GM12878 (cell line): ENCODE measurements at regions not wholly inside any gene's neighbourhood (a gene's known extent, or its start where the extent isn't known, plus 50 kb on each side); places are given as distances from the start of the nearest gene placed in this dataset.

Source experiments
- ATAC-seq: fragments of 200-7000 bp; cut with Tn5 transposase; 3 replicates; pipeline ENCODE4 v1.9.1; 2020; ENCODE audit warnings: mild to moderate bottlenecking, moderate library complexity
- BruUV-seq: library from RNA; stranded (reverse); fragments of 400-500 nt; replicated peaks from 2 replicates; lab custom pipeline; 2021; lab: Mats Ljungman, UMichigan
- CTCF ChIA-PET: fragments of 300-600 bp; sonication (Branson Sonifier 250); formaldehyde crosslinking; extraction: SDS; loops from one replicate; lab custom pipeline; 2021; ENCODE audit warnings: inconsistent platforms; lab: Yijun Ruan, JAX
- POLR2A ChIA-PET: fragments of 350-600 bp; formaldehyde crosslinking; extraction: SDS; loops from one replicate; lab custom pipeline; 2021; ENCODE audit warnings: inconsistent platforms; lab: Charles Lee
- RAD21 ChIA-PET: fragments of 300-600 bp; sonication (Branson Sonifier 250); formaldehyde crosslinking; loops from one replicate; lab custom pipeline; 2023; ENCODE audit warnings: antibody characterized with exemption; ENCODE audit not compliant: unreplicated experiment; lab: Charles Lee
- SMC1A ChIA-PET: fragments of 300-600 bp; sonication (Branson Sonifier 250); formaldehyde crosslinking; loops from one replicate; lab custom pipeline; 2023; ENCODE audit not compliant: unreplicated experiment, uncharacterized antibody; lab: Charles Lee
- DNase-seq: peaks from one replicate; pipeline ENCODE4 v3.0.0-alpha.2; 2011; ENCODE audit warnings: low read depth, low spot score
- FAIRE-seq: peaks from 3 replicates; lab custom pipeline; 2011; peaks lifted over from hg19 to GRCh38; lab: Jason Lieb, UNC
- H2AFZ ChIP-seq: 2 replicates; pipeline ENCODE4 v1.6.0; 2011; ENCODE audit warnings: low read depth, low read length, control low read depth; ENCODE audit not compliant: control insufficient read depth
- H3K27ac ChIP-seq: 2 replicates; pipeline ENCODE4 v1.5.1; 2011; ENCODE audit warnings: control low read depth; ENCODE audit not compliant: control insufficient read depth, insufficient read depth
- H3K27me3 ChIP-seq, 2 experiments: replicated peaks in 1 of 2; 2 replicates each; pipeline versions ENCODE4 v1.6.0 to v1.6.1; 2011; ENCODE audit warnings: low read length in 1 of 2; ENCODE audit not compliant: control insufficient read depth in 2 of 2, insufficient read depth in 2 of 2
- H3K36me3 ChIP-seq, 2 experiments: 2 replicates each; pipeline ENCODE4 v1.5.1; 2011; ENCODE audit warnings: low read length in 1 of 2; ENCODE audit not compliant: control insufficient read depth in 2 of 2, insufficient read depth in 2 of 2
- H3K4me1 ChIP-seq: 2 replicates; pipeline ENCODE4 v1.6.1; 2011; ENCODE audit warnings: mild to moderate bottlenecking, low read length, moderate library complexity, mixed read lengths; ENCODE audit not compliant: control insufficient read depth, insufficient read depth
- H3K4me2 ChIP-seq: 2 replicates; pipeline ENCODE4 v1.6.0; 2011; ENCODE audit warnings: control low read depth; ENCODE audit not compliant: control insufficient read depth, insufficient read depth
- H3K4me3 ChIP-seq: fragments of 200-600 bp; sonication (generic); 2 replicates; pipeline ENCODE4 v1.5.1; 2016
- H3K79me2 ChIP-seq: 2 replicates; pipeline ENCODE4 v1.6.0; 2011; ENCODE audit warnings: low read length; ENCODE audit not compliant: control insufficient read depth, insufficient read depth
- H3K9ac ChIP-seq: 2 replicates; pipeline ENCODE4 v1.8.0; 2011; ENCODE audit warnings: low read length, control low read depth, mixed read lengths; ENCODE audit not compliant: control insufficient read depth, insufficient read depth
- H3K9me3 ChIP-seq: replicated peaks from 3 replicates; pipeline ENCODE4 v1.5.1; 2011; ENCODE audit warnings: mild to moderate bottlenecking, low read length; ENCODE audit not compliant: control insufficient read depth, insufficient read depth
- H4K20me1 ChIP-seq: 2 replicates; pipeline ENCODE4 v1.6.0; 2011; ENCODE audit not compliant: control insufficient read depth, insufficient read depth
- CEBPZ ChIP-seq: fragments of 150-350 bp; IDR thresholded peaks from 2 replicates; pipeline ENCODE4 v1.6.1; 2016; ENCODE audit warnings: low read depth, low read length
- E2F4 ChIP-seq: IDR thresholded peaks from 2 replicates; pipeline ENCODE4 v1.6.1; 2012; ENCODE audit warnings: low read depth, low read length, improper control_type of control experiment
- FOXM1 ChIP-seq: IDR thresholded peaks from 2 replicates; pipeline ENCODE4 v1.6.1; 2012; ENCODE audit warnings: low read depth, mild to moderate bottlenecking, inconsistent platforms, low read length, moderate library complexity
- NFIC ChIP-seq: IDR thresholded peaks from 2 replicates; pipeline ENCODE4 v1.6.1; 2012; ENCODE audit warnings: low read depth, mild to moderate bottlenecking, inconsistent platforms, low read length, moderate library complexity
- NFYB ChIP-seq: IDR thresholded peaks from 2 replicates; pipeline ENCODE4 v1.6.1; 2011; ENCODE audit warnings: low read depth, mild to moderate bottlenecking, low read length, improper control_type of control experiment, moderate library complexity; ENCODE audit not compliant: insufficient read depth
- SMAD1 ChIP-seq: fragments of 450-650 bp; IDR thresholded peaks from 2 replicates; pipeline ENCODE4 v1.6.1; 2018; ENCODE audit warnings: mild to moderate bottlenecking, low read depth; ENCODE audit not compliant: partially characterized antibody
- ZNF384 ChIP-seq: IDR thresholded peaks from 2 replicates; pipeline ENCODE4 v1.6.1; 2012; ENCODE audit warnings: low read depth, mild to moderate bottlenecking, low read length, improper control_type of control experiment, borderline replicate concordance
- WGBS: methylation state at CpG from one replicate; pipeline ENCODE4 v1.1.6; 2016; ENCODE audit warnings: low lambda C conversion rate; ENCODE audit not compliant: insufficient replicate concordance, insufficient coverage; ENCODE audit errors: missing lambda C conversion rate; 5-methylcytosine and 5-hydroxymethylcytosine counted together
- in situ Hi-C: fragments of 300-500 bp; cut with MboI; formaldehyde crosslinking; loops from 9 replicates; pipeline ENCODE4 v1.14.3; 2018; ENCODE audit warnings: mixed read lengths
- intact Hi-C: fragments of 100-400 bp; cut with micrococcal nuclease; formaldehyde crosslinking; loops from one replicate; pipeline ENCODE4 v1.14.2; 2022; ENCODE audit not compliant: unreplicated experiment
- TF ChIP-seq, protein P1 (sequence below): fragments of 450-650 bp; IDR thresholded peaks from 2 replicates; pipeline ENCODE4 v1.6.1; 2017; ENCODE audit warnings: low read depth, mild to moderate bottlenecking, moderate library complexity
- TF ChIP-seq, protein P2 (sequence below): IDR thresholded peaks from 2 replicates; pipeline ENCODE4 v1.6.1; 2011; ENCODE audit warnings: low read depth, low read length, improper control_type of control experiment, borderline replicate concordance
- TF ChIP-seq, protein P3 (sequence below): fragments of 450-650 bp; IDR thresholded peaks from 2 replicates; pipeline ENCODE4 v1.6.1; 2017; ENCODE audit warnings: mild to moderate bottlenecking, moderate library complexity

GRCh38 chr7:20529260-20529659 is 86.2 kb upstream of the ABCB5 start (continued):
- TF ChIP-seq, protein P1, sequence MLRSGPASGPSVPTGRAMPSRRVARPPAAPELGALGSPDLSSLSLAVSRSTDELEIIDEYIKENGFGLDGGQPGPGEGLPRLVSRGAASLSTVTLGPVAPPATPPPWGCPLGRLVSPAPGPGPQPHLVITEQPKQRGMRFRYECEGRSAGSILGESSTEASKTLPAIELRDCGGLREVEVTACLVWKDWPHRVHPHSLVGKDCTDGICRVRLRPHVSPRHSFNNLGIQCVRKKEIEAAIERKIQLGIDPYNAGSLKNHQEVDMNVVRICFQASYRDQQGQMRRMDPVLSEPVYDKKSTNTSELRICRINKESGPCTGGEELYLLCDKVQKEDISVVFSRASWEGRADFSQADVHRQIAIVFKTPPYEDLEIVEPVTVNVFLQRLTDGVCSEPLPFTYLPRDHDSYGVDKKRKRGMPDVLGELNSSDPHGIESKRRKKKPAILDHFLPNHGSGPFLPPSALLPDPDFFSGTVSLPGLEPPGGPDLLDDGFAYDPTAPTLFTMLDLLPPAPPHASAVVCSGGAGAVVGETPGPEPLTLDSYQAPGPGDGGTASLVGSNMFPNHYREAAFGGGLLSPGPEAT = no peak

GRCh38 chr7:20532890-20533289 is 82.6 kb upstream of the ABCB5 start:
- ChIA-PET POLR2A (no interaction called here), CTCF (interaction anchor here (1.7 kb wide), 1 partner anchor 11 kb away, joined by 3 read pairs; no protein-coding TSS in a partner anchor), SMC1A (interaction anchor here (1.0 kb wide), 1 partner anchor 31 kb away, joined by 3 read pairs; no protein-coding TSS in a partner anchor), RAD21 (no interaction called here)
- TF ChIP-seq NFIC = no peak
- TF ChIP-seq CEBPZ = no peak
- TF ChIP-seq, protein P2, sequence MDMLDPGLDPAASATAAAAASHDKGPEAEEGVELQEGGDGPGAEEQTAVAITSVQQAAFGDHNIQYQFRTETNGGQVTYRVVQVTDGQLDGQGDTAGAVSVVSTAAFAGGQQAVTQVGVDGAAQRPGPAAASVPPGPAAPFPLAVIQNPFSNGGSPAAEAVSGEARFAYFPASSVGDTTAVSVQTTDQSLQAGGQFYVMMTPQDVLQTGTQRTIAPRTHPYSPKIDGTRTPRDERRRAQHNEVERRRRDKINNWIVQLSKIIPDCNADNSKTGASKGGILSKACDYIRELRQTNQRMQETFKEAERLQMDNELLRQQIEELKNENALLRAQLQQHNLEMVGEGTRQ = no peak
- TF ChIP-seq, protein P3, sequence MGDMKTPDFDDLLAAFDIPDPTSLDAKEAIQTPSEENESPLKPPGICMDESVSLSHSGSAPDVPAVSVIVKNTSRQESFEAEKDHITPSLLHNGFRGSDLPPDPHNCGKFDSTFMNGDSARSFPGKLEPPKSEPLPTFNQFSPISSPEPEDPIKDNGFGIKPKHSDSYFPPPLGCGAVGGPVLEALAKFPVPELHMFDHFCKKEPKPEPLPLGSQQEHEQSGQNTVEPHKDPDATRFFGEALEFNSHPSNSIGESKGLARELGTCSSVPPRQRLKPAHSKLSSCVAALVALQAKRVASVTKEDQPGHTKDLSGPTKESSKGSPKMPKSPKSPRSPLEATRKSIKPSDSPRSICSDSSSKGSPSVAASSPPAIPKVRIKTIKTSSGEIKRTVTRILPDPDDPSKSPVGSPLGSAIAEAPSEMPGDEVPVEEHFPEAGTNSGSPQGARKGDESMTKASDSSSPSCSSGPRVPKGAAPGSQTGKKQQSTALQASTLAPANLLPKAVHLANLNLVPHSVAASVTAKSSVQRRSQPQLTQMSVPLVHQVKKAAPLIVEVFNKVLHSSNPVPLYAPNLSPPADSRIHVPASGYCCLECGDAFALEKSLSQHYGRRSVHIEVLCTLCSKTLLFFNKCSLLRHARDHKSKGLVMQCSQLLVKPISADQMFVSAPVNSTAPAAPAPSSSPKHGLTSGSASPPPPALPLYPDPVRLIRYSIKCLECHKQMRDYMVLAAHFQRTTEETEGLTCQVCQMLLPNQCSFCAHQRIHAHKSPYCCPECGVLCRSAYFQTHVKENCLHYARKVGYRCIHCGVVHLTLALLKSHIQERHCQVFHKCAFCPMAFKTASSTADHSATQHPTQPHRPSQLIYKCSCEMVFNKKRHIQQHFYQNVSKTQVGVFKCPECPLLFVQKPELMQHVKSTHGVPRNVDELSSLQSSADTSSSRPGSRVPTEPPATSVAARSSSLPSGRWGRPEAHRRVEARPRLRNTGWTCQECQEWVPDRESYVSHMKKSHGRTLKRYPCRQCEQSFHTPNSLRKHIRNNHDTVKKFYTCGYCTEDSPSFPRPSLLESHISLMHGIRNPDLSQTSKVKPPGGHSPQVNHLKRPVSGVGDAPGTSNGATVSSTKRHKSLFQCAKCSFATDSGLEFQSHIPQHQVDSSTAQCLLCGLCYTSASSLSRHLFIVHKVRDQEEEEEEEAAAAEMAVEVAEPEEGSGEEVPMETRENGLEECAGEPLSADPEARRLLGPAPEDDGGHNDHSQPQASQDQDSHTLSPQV = no peak
- TF ChIP-seq ZNF384 = no peak
- TF ChIP-seq NFYB = no peak
- no peak for TF ChIP-seq FOXM1
- no peak for TF ChIP-seq SMAD1
- TF ChIP-seq E2F4 = no peak
- in situ Hi-C loops = no loop called here
- Histone ChIP-seq H4K20me1 (no peaks in the 10 kb centered on the region), H3K36me3 (no peaks in the 10 kb centered on the region), H3K4me2 (no peak overlapping the region), H3K27ac (no peak overlapping the region), H3K79me2 (no peaks in the 10 kb centered on the region), H3K9ac (no peak overlapping the region), H3K27me3 (no peaks in the 10 kb centered on the region; a peak in 1 of 4 replicates), H3K4me1 (no peaks in the 10 kb centered on the region), H2AFZ (no peak overlapping the region), H3K9me3 (no peaks in the 10 kb centered on the region; the same call in 1 of the 3 replicates), H3K4me3 (no peak overlapping the region)
- intact Hi-C loops = no loop called here
- no peak for FAIRE-seq
- no peak for ATAC-seq
- no peak for DNase-seq
- 36% methylated on average over 5 of the region's 5 CpGs for WGBS
- no TSS peak for BruUV-seq
